ENCODE measurements at regions not wholly inside any gene's neighbourhood (a gene's known extent, or its start where the extent isn't known, plus 50 kb on each side); places are given as distances from the start of the nearest gene placed in this dataset.
A peak's percentile ranks its signal among the peaks of the same experiment; 100 is the strongest.

DNA sequence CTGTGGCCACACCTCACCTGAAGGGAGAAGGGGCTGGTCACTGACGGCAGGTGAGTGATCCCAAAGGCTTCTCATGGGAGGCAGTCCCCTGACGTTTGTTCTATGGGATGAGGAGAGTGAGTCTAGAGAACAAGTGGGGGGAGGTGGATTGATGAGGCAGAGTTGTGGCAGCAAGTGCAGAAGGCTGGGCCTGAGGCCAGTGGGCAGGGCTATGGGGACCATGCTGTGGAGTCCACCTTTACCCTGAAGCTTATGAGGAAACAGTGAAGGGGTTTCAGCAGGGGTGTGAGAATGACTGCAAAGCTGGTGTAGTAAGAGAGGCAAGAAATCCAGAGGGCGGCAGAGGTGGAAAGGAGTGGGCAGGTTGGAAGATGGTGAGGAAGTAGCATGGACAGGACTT is 96.9 kb upstream of the PFN2 start:
- DNase-seq (ENCODE audit: low spot score): no peak

DNA sequence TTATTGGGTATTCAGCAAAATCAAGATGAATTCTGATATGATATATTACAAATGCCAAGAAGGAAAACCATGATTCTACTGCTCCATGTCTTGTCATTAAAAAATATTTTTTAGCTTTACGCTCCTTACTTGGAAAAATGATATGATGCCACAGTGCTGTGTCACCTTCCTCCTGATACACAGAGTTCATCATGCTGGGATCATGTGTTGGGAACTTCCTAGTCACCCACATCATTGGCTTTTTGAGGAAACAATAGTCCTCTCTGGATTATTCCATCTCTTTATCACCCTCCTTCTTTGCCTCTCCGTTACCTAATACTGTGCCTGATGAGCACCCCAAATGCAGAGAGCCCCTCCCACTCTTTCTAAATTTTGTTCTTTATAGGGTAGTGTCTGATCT is 94.3 kb upstream of the PFN2 start:
- DNase-seq (ENCODE audit: low spot score): no peak

DNA sequence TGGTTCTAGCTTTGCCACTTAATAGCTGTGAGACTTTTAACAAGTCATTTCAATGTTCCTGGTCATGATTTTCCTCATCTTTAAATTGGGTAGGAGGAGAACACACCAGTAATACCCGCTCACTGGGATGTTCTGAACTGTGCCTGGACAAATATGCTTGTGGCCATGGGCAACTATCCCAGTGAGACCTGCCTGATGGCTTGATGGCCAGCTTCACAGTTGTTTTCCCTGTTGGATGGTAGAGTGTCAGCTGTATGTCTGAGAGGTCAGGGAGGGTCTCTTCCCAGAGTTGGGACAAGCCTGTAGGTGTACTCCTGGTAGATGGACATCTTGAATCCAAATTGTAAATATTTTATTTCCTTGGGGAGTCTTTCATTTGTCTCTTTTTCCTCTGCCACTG is 92.5 kb upstream of the PFN2 start:
- DNase-seq (ENCODE audit: low spot score): no peak

DNA sequence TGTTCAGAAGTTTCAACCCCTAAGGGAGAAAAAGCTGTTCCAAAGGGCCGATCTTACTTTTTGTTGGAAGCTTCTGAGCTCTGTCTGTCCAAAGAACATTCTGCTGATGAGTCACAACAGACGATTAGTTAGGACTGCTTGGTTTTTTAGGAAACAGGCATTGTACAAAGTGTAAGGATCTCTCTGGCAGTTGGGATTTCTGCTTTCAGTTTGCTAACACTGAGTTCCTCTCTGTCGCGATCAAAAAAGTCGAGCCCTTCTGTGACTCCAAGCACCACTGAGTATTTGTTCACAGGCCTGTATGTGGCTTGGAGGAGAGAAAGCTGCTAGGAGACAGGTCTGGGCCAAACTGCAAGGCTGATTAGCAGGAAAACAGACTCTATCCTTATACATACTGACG is 91.8 kb upstream of the PFN2 start:
- no peak for DNase-seq (ENCODE audit: low spot score)

DNA sequence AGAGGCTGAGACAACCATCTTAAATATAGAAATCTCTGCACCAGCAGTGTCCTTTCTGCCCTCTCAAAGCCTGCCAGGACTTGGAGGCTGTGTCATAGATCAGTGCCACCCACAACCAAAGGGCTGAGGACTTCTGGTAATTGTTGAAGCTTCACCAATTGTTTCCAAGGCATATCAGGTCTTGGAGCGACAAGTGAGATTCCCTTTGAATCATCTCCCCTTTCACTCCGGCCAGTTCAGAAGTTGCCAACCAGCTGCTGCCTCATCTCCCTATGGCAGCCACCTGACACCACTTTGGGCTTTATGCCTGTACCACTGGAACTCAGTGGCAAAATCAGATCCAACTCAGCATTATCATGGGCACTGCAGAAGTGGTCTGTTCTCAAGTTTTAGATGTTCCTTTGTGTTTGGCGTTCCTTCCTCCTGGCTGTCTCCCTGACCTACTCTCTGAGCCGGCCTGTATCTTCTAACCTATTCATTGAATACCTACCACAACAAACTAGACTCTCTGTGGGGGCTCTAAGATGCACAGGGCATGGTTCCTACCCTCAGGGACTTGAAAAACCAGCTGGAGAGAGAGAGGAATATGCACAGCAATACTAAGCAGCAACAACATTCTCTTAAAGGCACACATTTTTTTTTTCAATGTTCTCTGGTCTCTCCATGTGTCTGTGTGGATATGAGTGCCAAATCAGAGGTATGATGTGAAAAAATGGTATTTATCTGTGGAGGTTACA is 90.8 kb upstream of the PFN2 start:
- no peak for DNase-seq (ENCODE audit: low spot score)

DNA sequence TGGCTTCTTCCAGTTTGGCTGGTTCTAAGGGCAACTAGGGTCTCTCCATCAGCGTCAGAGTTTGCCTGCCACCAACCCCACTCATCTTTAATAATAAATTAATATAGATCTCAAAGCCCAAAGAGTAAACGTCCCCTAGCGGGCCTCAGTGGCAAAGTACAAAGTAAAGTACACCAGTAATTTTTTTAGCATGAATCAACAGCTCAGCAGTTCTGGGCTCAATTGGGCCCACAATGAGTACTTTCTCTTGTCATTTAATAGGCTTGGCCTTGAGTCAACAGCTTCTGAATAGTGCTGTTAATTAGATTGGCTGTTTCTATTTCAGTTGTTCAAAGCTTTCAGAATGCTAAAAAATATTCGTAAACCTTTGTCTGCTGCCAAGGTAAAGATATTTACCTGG is 89.0 kb upstream of the PFN2 start:
- DNase-seq (ENCODE audit: low spot score): no peak

DNA sequence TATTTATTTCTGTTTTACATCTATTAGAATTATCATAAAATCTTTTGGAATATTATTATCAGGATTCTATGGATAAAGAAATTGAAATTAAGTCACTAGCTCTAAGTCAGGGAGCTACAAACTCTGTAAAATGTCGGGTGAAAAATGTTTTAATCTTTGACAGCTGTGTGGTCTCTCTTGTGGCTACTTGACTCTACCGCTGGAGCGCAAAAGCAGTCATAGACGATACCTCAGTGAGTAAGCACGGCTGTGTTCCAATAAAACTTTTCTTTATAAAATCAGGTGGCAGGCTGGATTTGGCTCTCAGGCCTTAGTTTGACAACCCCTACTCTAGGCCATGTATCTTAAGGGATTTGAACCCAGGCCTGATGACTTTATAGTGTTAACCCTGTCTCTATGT is 88.5 kb upstream of the PFN2 start:
- no peak for DNase-seq (ENCODE audit: low spot score)

DNA sequence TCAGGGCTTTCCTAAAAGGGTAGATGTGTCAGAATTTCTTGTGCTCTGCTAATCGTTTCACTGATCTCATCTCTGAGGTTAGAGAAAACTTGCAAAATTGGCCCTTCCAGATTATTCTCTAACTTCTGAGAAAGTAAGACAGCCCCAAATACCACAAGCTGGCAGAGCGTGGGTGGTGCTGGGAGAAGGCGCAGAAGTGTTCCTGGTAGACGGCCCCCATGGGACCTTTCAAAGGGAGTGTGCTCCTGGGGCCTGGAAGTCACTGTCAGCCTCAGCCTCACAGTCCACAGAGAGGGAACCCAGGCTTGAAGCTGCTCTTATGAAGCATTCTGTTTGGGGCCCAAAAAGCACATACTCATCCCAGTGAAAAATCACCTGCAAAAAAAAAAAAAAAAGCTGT is 86.5 kb upstream of the PFN2 start:
- DNase-seq (ENCODE audit: low spot score): no peak

DNA sequence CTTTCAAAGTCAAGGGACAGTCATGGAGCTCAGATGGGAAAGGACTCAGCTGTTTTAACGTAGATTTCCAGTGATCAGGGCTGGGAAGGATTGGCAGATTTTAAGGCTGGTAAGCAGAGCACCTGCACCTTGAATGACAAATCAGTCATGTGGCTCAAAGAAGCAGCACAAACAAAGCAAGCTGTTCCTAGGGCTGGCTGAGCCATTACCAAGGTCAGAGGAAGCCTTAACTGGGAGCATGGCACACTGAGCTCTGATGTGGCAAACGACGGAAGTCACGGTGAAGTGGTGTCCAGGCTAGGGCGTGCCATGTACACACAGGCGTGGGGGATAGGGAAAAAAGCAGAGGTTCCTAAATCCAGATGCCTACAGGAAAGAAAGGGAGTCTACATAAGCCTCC is 84.6 kb upstream of the PFN2 start:
- no peak for DNase-seq (ENCODE audit: low spot score)

DNA sequence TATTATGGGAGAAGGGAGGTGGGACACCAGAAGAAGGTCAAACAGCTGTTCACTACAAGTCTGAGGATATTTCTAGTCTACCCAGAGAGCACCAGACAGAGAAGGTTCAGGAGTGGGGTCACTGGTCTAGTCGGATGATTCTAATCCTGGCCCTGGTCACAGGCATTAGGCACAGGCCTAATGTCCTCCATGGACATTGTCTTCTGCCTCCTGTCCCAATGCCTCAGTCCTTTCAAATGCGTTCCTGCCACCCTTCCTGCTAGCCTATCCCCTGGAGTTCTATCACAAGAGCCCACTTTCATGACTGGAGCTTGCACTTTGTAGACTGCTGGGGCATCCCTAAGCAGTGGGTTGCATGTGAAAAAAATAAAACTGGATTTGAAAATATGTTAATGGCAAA is 83.9 kb upstream of the PFN2 start:
- no peak for DNase-seq (ENCODE audit: low spot score)

DNA sequence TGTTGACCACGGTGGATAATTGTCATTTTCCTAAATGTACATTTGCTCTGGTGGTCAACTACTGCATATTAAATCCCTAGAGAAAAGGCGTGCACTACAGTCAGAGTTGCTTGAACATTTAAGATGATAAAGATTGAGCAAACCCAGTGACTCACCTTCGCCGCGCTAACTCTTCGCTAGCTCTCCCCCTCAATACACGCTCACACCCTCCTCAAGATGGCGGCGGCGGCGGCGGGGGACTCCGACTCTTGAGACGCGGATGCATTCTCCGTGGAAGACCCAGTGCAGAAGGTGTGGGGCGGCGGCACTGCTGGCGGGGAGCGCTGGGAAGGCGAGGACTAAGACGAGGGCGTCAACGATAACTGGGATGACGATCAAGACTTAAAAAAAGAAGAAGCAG is 79.8 kb upstream of the PFN2 start:
- DNase-seq (ENCODE audit: low spot score): no peak

DNA sequence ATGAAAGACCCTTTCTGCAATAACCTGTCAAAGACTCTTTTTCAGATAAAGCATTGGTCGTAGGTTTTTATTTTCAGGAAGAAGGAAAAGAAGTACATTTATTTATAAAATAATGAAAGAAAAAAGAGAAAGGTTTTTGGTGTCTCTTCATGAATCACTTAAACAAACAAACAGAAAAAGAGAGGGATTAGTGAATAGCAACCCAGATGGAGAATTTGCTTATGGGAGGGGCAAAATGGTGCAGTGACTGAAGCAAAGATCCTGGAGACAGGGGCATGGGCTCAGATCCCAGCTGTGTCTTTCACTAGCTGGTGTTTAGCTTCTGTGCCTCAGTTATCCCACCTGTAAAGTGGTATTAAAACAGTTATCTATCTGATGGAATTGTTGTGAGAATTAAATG is 78.6 kb upstream of the PFN2 start:
- no peak for DNase-seq (ENCODE audit: low spot score)

DNA sequence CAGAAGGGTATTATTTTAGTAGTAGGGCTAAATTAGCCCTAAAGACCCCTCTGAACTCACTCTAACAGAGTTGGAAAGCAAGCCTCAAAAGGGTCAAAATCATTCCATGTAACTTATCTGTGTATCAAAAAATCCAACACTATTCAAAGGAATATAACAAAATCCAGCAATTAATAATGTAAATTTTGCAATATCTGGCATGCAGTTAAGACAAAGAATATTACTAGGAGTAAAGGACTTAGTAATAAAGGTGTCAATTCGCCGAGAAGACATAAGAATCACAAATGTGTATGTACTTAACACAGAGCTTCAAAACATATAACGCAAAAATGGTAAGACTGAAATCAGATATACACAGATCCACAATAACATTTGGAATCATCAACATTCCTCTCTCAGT is 71.2 kb upstream of the PFN2 start:
- DNase-seq (ENCODE audit: low spot score): no peak

DNA sequence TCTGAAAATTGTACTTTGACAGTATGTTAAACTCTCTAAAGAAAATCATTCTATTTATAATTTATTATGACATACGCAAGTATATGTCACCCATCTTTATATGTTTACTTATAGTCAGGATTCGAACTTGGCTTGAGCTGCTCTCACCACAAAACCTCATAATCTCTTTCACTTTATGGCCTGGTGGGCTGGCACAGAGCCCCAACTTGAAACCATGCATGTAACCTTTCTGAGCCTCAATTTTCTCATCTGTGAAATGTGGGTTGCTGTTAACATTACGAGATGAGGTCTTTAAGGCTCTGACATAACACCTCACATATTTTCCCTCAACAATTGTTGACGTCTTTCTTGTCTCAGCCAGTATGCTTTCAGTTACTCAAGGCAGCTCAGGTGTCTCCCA is 69.4 kb upstream of the PFN2 start:
- DNase-seq (ENCODE audit: low spot score): no peak

DNA sequence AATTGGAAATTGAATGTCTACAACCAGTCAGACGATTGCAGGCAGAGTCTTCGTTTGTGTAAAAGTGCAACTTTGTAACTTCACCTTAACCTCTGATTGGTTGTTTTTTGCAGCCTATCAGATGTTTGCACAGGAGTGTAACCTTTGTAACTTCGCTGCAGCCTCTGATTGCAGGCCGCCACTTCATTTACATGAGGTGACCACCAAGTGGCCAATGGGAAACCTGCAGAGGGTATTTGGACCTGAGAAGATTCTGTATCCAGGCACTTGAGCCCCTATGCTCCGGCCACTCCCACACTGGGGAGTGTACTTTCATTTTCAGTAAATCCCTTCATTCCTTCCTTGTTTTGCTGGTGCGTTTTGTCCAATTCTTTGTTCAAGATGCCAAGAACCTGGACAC is 68.1 kb upstream of the PFN2 start:
- no peak for DNase-seq (ENCODE audit: low spot score)

DNA sequence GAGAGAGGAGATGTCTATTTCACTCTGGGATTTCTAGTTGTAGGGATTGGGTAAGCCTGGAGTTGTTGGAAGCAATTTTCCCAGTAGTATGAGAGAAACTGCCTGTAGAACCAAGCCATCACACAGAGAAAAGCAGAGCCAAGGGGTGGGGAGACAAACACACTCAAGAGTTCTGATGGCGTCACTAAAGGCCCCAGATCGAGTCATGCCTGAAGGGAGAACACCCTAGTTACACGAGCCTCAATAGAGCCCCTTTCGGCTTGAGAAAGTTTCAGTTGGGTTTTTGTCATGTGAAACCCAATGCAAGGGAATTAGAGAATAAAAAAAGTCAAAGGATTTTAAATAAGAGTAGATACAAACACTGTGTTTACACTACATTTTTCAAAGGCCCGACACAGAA is 66.1 kb upstream of the PFN2 start:
- DNase-seq (ENCODE audit: low spot score): no peak

DNA sequence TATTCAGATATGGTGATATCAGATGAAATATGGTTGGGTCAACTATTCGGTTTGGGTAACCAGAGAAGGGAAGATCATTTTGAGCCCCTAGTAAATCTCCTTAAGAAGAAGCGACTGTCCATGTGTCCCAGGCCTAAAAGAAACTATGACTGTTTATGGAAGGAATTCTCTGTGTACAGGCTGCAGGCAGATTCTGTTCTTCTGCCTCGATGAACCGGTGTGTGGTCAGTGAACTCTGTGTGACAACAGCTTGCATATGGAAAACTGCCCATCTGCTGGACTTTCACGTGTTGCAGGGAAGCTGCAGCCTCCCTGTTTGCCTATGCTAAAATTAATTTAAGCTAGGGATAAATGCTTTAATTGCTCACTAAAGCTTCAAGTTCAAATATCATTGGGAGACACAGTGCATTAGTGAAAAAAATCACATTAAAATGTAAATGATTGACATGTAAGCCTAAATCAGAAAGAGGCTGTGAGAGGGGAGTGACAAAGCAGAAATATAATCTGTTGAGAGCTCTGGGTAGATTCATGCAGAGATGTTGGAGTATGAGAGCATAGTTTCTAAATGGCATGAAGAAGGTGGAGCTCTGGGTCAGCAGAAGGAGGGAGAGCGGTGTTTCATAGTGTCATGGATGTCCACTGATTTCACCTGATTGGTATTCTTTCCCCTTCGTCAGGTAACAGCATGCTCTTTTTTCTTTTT is 65.4 kb upstream of the PFN2 start:
- DNase-seq (ENCODE audit: low spot score): no peak

DNA sequence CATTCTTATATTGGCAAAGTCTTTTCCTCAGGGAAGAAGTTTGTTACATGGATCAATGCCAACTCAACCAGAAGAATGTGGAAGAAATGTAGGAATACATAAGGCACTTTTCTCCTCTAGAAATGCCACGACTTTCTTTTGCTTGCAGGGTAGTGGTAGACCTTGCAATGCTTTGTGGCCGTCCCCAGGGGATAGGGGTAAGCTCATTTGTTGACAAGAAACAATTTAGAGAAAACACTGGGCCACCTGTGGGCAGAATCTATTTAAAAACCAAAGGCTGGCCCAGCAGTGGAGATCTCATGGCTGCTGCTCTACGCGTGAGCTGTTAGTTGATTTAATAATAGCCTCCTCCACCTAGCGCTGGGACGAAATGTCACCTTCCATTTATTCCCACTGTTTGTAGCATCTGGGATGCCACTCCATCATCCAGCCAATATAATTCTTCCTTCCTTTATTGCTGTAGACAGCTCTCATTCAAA is 64.6 kb upstream of the PFN2 start:
- no peak for DNase-seq (ENCODE audit: low spot score)

DNA sequence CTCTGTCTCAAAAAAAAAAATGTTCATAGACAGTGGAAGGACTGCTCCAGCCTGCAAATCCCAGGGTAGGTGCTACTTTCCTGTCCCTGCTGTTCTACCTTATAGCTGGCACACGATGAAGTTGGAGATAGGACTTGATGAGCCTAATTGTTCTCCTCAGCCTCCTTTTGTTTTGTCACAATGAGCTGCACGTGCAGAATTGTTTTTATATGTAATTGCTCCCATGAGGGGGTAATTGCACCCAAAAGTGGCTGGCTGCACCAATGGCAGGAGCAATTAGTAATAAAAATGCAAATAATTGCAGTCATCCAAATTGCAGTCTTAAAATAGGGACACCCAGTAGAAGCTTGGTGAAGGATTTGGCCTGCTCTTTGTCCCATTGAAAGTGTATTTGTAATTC is 63.0 kb upstream of the PFN2 start:
- DNase-seq (ENCODE audit: low spot score): no peak

DNA sequence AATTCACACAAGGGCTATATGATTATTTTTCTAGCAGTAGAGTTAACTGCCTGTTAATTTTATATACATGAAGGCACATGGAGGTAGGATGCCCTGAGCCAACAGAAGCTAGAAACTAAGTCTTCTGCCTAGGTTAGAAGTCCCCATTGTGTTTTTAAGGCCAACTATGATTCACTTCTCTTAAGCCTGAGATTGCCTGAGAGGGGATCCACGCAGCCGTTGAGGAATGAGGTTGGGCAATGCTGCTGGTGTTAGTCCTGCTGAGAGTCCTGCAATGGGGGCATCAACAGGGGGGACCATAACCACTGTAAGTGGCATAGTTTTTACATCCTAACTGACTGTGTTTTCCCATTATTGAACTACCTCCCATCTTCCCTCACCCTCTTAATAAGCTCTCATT is 60.1 kb upstream of the PFN2 start:
- no peak for DNase-seq (ENCODE audit: low spot score)

DNA sequence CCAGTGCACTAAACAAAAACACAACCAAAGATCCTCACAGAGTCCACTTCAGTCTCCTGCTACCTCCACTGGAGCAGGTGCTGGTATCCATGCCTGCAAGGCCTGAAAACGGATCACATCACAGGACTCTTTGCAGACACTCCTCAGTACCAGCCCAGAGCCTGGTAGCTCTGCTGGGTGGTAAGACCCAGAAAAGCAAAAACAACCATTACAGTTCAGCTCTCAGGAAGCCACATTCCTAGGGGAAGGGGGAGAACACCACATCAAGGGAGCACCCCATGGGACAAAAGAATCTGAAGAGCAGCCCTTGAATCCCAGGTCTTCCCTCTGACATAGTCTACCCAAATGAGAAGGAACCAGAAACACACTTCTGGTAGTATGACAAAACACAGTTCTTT is 52.5 kb upstream of the PFN2 start:
- no peak for DNase-seq (ENCODE audit: low spot score)

DNA sequence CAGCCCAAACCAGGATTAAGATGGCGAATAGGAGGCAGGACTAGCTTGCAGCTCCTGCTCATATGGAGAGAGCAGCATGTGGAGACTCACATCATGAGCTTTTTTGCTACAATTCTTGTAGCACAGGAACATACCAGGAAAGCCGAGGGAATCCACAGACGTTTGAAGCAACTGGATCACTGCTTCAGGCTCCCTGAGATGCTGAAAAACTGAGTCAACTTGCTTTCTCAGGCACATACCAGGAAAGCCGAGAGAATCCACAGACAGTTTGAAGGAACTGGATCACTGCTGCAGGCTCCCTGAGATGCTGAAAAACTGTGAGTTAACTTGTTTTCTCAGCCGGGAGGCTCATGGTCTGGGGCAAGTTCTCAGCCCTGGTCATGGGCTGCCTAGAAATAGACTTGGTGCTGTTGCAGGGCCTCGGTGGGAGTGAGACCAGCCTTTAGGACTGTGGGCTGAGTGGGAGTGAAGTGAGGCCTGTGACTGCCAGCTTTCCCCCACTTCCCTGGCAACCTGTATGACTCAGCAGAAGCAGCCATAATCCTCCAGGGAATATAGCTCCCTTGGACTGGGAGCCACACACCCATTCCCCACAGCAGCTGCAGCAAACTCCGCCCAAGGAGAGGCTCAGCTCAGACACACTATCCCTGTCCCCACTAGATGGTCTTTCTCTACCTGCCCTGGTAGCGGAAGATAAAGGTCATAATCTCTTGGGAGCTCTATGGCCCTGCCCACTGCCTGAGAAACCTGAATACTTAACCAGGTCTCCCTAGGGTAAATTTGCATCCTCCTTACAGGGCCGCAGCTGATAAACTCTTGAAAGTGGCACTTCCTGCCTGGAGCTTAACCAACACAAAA is 51.9 kb upstream of the PFN2 start:
- DNase-seq (ENCODE audit: low spot score): peak; percentile 51

DNA sequence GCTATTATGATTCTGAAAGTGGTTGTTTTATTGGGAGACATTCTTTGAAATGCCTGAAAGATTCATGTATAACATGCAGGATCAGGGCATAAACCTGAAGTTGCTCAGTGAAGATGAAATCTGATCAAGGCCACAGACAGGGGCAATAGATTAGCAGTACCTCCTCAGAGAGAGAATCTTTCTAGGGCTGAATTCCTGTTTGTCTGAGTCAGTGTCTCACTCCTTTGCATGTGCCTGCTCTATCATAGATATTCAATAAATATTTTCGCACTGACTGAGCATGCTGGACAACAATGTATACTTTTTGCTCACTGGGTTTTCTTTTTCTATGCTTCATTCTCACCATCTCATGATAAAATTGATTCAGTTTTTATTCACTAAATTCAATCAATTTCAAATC is 49.8 kb upstream of the PFN2 start:
- no peak for DNase-seq (ENCODE audit: low spot score)
